GM12878 (cell line): ENCODE measurements at regions not wholly inside any gene's neighbourhood (a gene's known extent, or its start where the extent isn't known, plus 50 kb on each side); places are given as distances from the start of the nearest gene placed in this dataset.

Experiments used
- ATAC-seq: fragments of 200-7000 bp; cut with Tn5 transposase; 3 replicates; pipeline ENCODE4 v1.9.1; 2020; ENCODE audit warnings: mild to moderate bottlenecking, moderate library complexity
- BruUV-seq: library from RNA; stranded (reverse); fragments of 400-500 nt; replicated peaks from 2 replicates; lab custom pipeline; 2021; lab: Mats Ljungman, UMichigan
- CTCF ChIA-PET: fragments of 300-600 bp; sonication (Branson Sonifier 250); formaldehyde crosslinking; extraction: SDS; loops from one replicate; lab custom pipeline; 2021; ENCODE audit warnings: inconsistent platforms; lab: Yijun Ruan, JAX
- POLR2A ChIA-PET: fragments of 350-600 bp; formaldehyde crosslinking; extraction: SDS; loops from one replicate; lab custom pipeline; 2021; ENCODE audit warnings: inconsistent platforms; lab: Charles Lee
- RAD21 ChIA-PET: fragments of 300-600 bp; sonication (Branson Sonifier 250); formaldehyde crosslinking; loops from one replicate; lab custom pipeline; 2023; ENCODE audit warnings: antibody characterized with exemption; ENCODE audit not compliant: unreplicated experiment; lab: Charles Lee
- SMC1A ChIA-PET: fragments of 300-600 bp; sonication (Branson Sonifier 250); formaldehyde crosslinking; loops from one replicate; lab custom pipeline; 2023; ENCODE audit not compliant: unreplicated experiment, uncharacterized antibody; lab: Charles Lee
- DNase-seq: peaks from one replicate; pipeline ENCODE4 v3.0.0-alpha.2; 2011; ENCODE audit warnings: low read depth, low spot score
- FAIRE-seq: peaks from 3 replicates; lab custom pipeline; 2011; peaks lifted over from hg19 to GRCh38; lab: Jason Lieb, UNC
- H2AFZ ChIP-seq: 2 replicates; pipeline ENCODE4 v1.6.0; 2011; ENCODE audit warnings: low read depth, low read length, control low read depth; ENCODE audit not compliant: control insufficient read depth
- H3K27ac ChIP-seq: 2 replicates; pipeline ENCODE4 v1.5.1; 2011; ENCODE audit warnings: control low read depth; ENCODE audit not compliant: control insufficient read depth, insufficient read depth
- H3K27me3 ChIP-seq, 2 experiments: replicated peaks in 1 of 2; 2 replicates each; pipeline versions ENCODE4 v1.6.0 to v1.6.1; 2011; ENCODE audit warnings: low read length in 1 of 2; ENCODE audit not compliant: control insufficient read depth in 2 of 2, insufficient read depth in 2 of 2
- H3K36me3 ChIP-seq, 2 experiments: 2 replicates each; pipeline ENCODE4 v1.5.1; 2011; ENCODE audit warnings: low read length in 1 of 2; ENCODE audit not compliant: control insufficient read depth in 2 of 2, insufficient read depth in 2 of 2
- H3K4me1 ChIP-seq: 2 replicates; pipeline ENCODE4 v1.6.1; 2011; ENCODE audit warnings: mild to moderate bottlenecking, low read length, moderate library complexity, mixed read lengths; ENCODE audit not compliant: control insufficient read depth, insufficient read depth
- H3K4me2 ChIP-seq: 2 replicates; pipeline ENCODE4 v1.6.0; 2011; ENCODE audit warnings: control low read depth; ENCODE audit not compliant: control insufficient read depth, insufficient read depth
- H3K4me3 ChIP-seq: fragments of 200-600 bp; sonication (generic); 2 replicates; pipeline ENCODE4 v1.5.1; 2016
- H3K79me2 ChIP-seq: 2 replicates; pipeline ENCODE4 v1.6.0; 2011; ENCODE audit warnings: low read length; ENCODE audit not compliant: control insufficient read depth, insufficient read depth
- H3K9ac ChIP-seq: 2 replicates; pipeline ENCODE4 v1.8.0; 2011; ENCODE audit warnings: low read length, control low read depth, mixed read lengths; ENCODE audit not compliant: control insufficient read depth, insufficient read depth
- H3K9me3 ChIP-seq: replicated peaks from 3 replicates; pipeline ENCODE4 v1.5.1; 2011; ENCODE audit warnings: mild to moderate bottlenecking, low read length; ENCODE audit not compliant: control insufficient read depth, insufficient read depth
- H4K20me1 ChIP-seq: 2 replicates; pipeline ENCODE4 v1.6.0; 2011; ENCODE audit not compliant: control insufficient read depth, insufficient read depth
- BCL11A ChIP-seq: IDR thresholded peaks from 2 replicates; pipeline ENCODE4 v1.6.1; 2011; ENCODE audit warnings: low read depth, low read length
- DPF2 ChIP-seq: fragments of 450-650 bp; IDR thresholded peaks from 2 replicates; pipeline ENCODE4 v1.6.1; 2017; ENCODE audit warnings: mild to moderate bottlenecking
- ESRRA ChIP-seq: IDR thresholded peaks from 2 replicates; pipeline ENCODE4 v1.6.1; 2012; ENCODE audit warnings: mild to moderate bottlenecking, low read length, improper control_type of control experiment
- KLF5 ChIP-seq: fragments of 450-650 bp; IDR thresholded peaks from 2 replicates; pipeline ENCODE4 v1.6.1; 2014; ENCODE audit warnings: mild to moderate bottlenecking; ENCODE audit not compliant: partially characterized antibody
- NR2F1 ChIP-seq: fragments of 450-650 bp; conservative IDR thresholded peaks from 2 replicates; pipeline ENCODE4 v1.6.1; 2017; ENCODE audit warnings: mild to moderate bottlenecking
- PML ChIP-seq: IDR thresholded peaks from 2 replicates; pipeline ENCODE4 v1.6.1; 2012; ENCODE audit warnings: low read length, inconsistent platforms
- RCOR1 ChIP-seq: conservative IDR thresholded peaks from 2 replicates; pipeline ENCODE4 v1.6.1; 2012; ENCODE audit warnings: low read depth, low read length, improper control_type of control experiment
- SRF ChIP-seq, 2 experiments: IDR thresholded peaks; 2 replicates each; pipeline ENCODE4 v1.6.1; 2011; ENCODE audit warnings: low read depth in 2 of 2, low read length in 2 of 2, mild to moderate bottlenecking in 1 of 2, moderate library complexity in 1 of 2
- TBL1XR1 ChIP-seq: IDR thresholded peaks from 2 replicates; pipeline ENCODE4 v1.6.1; 2012; ENCODE audit warnings: low read depth, low read length, improper control_type of control experiment
- YBX1 ChIP-seq: fragments of 450-650 bp; IDR thresholded peaks from 2 replicates; pipeline ENCODE4 v1.6.1; 2016; ENCODE audit warnings: antibody characterized with exemption
- ZNF24 ChIP-seq: fragments of 450-650 bp; IDR thresholded peaks from 2 replicates; pipeline ENCODE4 v1.6.1; 2017; ENCODE audit warnings: antibody characterized with exemption, mild to moderate bottlenecking
- WGBS: methylation state at CpG from one replicate; pipeline ENCODE4 v1.1.6; 2016; ENCODE audit warnings: low lambda C conversion rate; ENCODE audit not compliant: insufficient replicate concordance, insufficient coverage; ENCODE audit errors: missing lambda C conversion rate; 5-methylcytosine and 5-hydroxymethylcytosine counted together
- in situ Hi-C: fragments of 300-500 bp; cut with MboI; formaldehyde crosslinking; loops from 9 replicates; pipeline ENCODE4 v1.14.3; 2018; ENCODE audit warnings: mixed read lengths
- intact Hi-C: fragments of 100-400 bp; cut with micrococcal nuclease; formaldehyde crosslinking; loops from one replicate; pipeline ENCODE4 v1.14.2; 2022; ENCODE audit not compliant: unreplicated experiment
- TF ChIP-seq, protein P1 (sequence below): fragments of 450-650 bp; IDR thresholded peaks from 2 replicates; pipeline ENCODE4 v1.6.1; 2018; ENCODE audit warnings: mild to moderate bottlenecking, low read depth, moderate library complexity; ENCODE audit not compliant: partially characterized antibody
- TF ChIP-seq, protein P2 (sequence below): fragments of 450-650 bp; IDR thresholded peaks from 2 replicates; pipeline ENCODE4 v1.6.1; 2017; ENCODE audit warnings: mild to moderate bottlenecking, moderate library complexity
- TF ChIP-seq, protein P3 (sequence below): IDR thresholded peaks from 2 replicates; pipeline ENCODE4 v1.6.1; 2012; ENCODE audit warnings: low read length, inconsistent platforms

DNA sequence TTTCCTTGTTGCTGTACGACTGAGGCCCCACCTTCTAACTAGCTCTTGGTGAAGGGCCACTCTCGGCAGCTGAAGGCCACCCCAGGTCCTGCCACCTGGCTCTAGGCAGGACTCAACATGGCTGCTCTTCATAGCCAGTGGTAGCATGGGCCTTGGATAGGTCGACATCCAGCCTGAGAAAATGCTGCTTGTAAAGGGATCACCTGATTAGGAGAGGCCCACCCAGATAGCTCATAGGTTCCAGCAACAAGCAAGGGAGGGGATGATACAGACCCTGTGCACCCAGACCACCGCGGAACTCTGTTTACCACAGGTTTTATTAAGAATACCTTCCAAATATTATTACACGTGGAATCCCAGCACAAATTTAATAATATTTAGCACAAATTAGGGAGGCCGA is 341.4 kb downstream of the BRD1 start (continued):
- TF ChIP-seq, protein P1, sequence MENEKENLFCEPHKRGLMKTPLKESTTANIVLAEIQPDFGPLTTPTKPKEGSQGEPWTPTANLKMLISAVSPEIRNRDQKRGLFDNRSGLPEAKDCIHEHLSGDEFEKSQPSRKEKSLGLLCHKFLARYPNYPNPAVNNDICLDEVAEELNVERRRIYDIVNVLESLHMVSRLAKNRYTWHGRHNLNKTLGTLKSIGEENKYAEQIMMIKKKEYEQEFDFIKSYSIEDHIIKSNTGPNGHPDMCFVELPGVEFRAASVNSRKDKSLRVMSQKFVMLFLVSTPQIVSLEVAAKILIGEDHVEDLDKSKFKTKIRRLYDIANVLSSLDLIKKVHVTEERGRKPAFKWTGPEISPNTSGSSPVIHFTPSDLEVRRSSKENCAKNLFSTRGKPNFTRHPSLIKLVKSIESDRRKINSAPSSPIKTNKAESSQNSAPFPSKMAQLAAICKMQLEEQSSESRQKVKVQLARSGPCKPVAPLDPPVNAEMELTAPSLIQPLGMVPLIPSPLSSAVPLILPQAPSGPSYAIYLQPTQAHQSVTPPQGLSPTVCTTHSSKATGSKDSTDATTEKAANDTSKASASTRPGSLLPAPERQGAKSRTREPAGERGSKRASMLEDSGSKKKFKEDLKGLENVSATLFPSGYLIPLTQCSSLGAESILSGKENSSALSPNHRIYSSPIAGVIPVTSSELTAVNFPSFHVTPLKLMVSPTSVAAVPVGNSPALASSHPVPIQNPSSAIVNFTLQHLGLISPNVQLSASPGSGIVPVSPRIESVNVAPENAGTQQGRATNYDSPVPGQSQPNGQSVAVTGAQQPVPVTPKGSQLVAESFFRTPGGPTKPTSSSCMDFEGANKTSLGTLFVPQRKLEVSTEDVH: no peak
- TF ChIP-seq TBL1XR1 (no peak), YBX1 (no peak), PML (no peak)
- TF ChIP-seq, protein P2, sequence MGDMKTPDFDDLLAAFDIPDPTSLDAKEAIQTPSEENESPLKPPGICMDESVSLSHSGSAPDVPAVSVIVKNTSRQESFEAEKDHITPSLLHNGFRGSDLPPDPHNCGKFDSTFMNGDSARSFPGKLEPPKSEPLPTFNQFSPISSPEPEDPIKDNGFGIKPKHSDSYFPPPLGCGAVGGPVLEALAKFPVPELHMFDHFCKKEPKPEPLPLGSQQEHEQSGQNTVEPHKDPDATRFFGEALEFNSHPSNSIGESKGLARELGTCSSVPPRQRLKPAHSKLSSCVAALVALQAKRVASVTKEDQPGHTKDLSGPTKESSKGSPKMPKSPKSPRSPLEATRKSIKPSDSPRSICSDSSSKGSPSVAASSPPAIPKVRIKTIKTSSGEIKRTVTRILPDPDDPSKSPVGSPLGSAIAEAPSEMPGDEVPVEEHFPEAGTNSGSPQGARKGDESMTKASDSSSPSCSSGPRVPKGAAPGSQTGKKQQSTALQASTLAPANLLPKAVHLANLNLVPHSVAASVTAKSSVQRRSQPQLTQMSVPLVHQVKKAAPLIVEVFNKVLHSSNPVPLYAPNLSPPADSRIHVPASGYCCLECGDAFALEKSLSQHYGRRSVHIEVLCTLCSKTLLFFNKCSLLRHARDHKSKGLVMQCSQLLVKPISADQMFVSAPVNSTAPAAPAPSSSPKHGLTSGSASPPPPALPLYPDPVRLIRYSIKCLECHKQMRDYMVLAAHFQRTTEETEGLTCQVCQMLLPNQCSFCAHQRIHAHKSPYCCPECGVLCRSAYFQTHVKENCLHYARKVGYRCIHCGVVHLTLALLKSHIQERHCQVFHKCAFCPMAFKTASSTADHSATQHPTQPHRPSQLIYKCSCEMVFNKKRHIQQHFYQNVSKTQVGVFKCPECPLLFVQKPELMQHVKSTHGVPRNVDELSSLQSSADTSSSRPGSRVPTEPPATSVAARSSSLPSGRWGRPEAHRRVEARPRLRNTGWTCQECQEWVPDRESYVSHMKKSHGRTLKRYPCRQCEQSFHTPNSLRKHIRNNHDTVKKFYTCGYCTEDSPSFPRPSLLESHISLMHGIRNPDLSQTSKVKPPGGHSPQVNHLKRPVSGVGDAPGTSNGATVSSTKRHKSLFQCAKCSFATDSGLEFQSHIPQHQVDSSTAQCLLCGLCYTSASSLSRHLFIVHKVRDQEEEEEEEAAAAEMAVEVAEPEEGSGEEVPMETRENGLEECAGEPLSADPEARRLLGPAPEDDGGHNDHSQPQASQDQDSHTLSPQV: no peak

GRCh38 chr22:49483946-49484345 is 343.7 kb downstream of the BRD1 start:
- WGBS: 63% methylated on average over 6 of the region's 6 CpGs

More at GRCh38 chr22:49483946-49484345, 343.7 kb downstream of the BRD1 start:
- no peak for ATAC-seq
- no peaks in the 10 kb centered on the region for H3K79me2 ChIP-seq
- BruUV-seq: no TSS peak
- RAD21 ChIA-PET: no interaction called here
- no peak overlapping the region for H3K27ac ChIP-seq
- in situ Hi-C loops: no loop called here
- H3K9me3 ChIP-seq: no peaks in the 10 kb centered on the region; the same call in 2 of the 3 replicates
- H2AFZ ChIP-seq: no peak overlapping the region
- no peaks in the 10 kb centered on the region for H4K20me1 ChIP-seq
- no peak for TF ChIP-seq ZNF24
- TF ChIP-seq RCOR1: no peak
- TF ChIP-seq, protein P1: no peak
- TF ChIP-seq DPF2: no peak
- no peak for TF ChIP-seq ESRRA
- no peak for TF ChIP-seq KLF5
- no peak for TF ChIP-seq NR2F1
- no peak for TF ChIP-seq BCL11A
- TF ChIP-seq SRF (IDR thresholded peaks at IDR 0.05; ENCODE audit: low read depth in 2 of 2, low read length in 2 of 2): no peak
- TF ChIP-seq, protein P3, sequence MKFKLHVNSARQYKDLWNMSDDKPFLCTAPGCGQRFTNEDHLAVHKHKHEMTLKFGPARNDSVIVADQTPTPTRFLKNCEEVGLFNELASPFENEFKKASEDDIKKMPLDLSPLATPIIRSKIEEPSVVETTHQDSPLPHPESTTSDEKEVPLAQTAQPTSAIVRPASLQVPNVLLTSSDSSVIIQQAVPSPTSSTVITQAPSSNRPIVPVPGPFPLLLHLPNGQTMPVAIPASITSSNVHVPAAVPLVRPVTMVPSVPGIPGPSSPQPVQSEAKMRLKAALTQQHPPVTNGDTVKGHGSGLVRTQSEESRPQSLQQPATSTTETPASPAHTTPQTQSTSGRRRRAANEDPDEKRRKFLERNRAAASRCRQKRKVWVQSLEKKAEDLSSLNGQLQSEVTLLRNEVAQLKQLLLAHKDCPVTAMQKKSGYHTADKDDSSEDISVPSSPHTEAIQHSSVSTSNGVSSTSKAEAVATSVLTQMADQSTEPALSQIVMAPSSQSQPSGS: no peak
- TF ChIP-seq, all 136 proteins: peak for 0
- Histone ChIP-seq H3K4me3 (no peak overlapping the region), H3K4me1 (no peaks in the 10 kb centered on the region), H3K9ac (no peak overlapping the region), H3K4me2 (no peak overlapping the region), H3K36me3 (no peaks in the 10 kb centered on the region), H3K27me3 (no peaks in the 10 kb centered on the region)
- ChIA-PET SMC1A (no interaction called here), POLR2A (no interaction called here), CTCF (no interaction called here)
- FAIRE-seq (no peak), DNase-seq (no peak)
- intact Hi-C loops: no loop called here
